ENCODE measurements at regions not wholly inside any gene's neighbourhood (a gene's known extent, or its start where the extent isn't known, plus 50 kb on each side); places are given as distances from the start of the nearest gene placed in this dataset.

DNA sequence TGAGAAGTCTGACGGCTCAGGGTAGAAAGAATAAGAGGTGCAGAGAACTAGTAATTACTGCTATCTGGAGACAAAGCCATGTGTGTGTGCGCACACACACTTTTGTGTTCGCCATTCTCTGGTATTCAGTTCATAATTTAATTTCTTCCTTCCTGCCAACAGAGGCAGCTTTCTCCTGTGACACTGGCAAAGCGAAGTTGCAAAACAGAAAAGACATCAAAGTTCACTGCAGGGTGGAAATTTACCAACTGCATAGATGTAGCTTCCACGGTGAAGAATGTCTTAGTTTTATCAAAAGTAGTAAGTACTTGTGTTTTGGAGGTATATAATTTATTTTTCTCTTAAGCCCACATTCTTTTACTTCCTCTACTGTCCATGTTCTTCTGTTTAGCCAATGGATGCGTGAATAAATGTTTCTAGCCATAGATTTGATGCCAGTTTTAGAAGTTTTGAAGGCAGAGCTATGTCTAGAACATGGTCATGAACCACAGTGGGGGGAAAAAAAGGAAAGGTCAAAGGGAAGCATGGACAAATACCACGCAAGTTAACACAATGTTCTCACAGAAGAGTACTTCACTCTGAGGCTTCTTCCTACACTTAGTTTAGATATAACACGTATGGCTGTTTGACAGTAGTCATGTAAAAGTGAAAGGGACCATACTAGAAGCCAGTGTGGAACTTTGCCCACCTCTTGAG, 536.5 kb upstream of the GRIA1 start:
- no peak for FAIRE-seq
- no peak for DNase-seq (ENCODE audit: extremely low spot score, insufficient read length, low read depth)

DNA sequence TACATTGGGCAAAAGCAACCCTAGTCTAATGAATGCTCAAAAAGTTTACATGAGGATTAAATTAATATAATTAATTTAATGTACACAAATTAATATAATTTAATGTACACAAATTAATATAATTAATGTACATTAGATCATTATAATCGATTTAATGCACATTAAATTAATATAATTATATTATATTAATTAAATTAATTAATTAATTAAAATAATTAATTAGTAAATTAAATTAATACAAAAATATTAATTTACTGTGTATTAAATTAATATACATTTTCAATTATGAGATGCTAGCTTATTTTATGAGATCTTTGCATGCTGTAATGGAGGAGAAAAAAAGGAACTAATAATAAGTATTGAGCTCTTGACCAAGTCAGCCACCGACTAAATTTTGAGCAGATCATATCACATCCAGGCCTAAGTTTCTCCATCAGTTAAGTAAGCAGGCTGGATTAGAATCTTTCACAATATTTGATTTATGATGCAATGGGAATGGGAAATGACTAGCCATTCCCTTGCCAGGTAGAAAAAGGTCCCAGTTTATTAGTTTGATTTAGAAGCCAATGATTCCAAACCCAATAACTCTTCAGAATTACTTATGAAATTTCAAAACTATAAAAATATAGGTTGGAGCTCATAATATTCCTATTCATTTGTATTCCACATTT, 533.4 kb upstream of the GRIA1 start:
- DNase-seq (ENCODE audit: extremely low spot score, insufficient read length, low read depth) (no peak), FAIRE-seq (no peak)

DNA sequence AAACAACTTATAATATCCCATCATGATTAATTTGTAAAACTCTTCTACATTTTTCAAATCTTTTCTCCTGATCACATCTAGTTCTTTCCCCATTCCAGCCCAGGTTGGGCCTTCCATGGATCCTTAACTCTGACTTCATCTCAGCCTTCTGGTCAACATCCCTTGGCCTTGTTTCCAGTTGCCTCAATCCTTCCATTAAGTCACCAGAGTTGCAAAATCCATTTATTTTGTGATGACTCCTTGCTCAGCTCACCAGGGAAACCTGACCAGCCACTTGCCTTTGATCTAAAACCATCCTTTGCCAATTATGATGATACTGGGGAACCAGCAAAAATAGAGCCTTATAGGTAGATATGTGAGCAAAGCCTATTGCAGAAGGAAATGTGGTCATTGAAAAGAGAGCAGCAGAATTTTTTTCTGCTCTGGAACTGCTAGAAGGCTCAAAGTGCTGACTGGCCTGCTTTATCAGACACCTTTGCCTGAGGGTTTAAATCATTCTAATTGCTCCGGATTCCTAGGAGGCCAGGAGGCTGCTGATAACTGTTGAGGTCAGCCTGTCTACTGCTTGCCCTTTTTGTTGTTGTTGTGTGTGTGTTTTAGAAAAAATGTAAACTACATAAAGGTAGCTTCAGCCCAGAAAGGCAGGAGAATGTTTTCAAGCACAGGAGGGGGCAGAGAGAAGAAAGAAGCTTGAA, 512.2 kb upstream of the GRIA1 start:
- FAIRE-seq (no peak), DNase-seq (ENCODE audit: extremely low spot score, insufficient read length, low read depth) (no peak)

DNA sequence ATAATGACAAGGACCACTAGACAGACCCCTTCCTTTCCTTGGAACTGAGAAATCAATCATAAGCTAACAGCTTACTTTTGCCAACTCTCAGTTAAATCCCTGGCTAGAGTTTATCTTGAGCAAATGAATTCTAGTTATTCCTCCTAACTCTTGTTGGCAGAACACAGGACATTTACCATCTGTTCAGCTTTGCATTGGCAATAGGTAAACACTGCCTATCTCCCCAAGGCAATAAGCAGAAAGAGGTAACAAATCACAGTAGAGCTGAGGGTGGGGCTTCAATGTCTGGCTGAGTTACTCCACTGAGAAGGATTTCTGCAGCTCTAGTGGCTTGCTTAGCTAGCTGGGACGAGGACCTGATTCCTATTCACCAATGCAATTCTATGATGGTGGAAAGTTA, 503.3 kb upstream of the GRIA1 start:
- FAIRE-seq = no peak
- DNase-seq (ENCODE audit: extremely low spot score, insufficient read length, low read depth) = no peak

DNA sequence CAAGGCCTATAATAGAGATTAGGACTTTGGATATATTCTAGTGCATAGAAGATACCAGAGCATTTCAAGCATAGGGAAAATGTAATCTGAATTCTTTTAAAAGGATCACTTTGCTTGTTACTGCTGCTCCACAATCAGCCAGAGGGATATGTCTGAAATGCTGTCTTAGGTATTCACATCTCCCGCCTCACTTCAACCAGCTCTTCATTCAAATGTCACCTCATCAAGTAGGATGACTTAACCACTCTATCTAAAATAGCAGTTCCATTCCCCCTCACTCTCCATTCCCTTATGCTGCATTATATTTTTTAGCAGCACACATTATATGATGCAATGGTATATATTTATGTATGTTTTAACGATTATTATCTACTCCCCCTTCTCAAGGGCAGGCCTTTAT, 500.3 kb upstream of the GRIA1 start:
- no peak for DNase-seq (ENCODE audit: extremely low spot score, insufficient read length, low read depth)
- FAIRE-seq = no peak

DNA sequence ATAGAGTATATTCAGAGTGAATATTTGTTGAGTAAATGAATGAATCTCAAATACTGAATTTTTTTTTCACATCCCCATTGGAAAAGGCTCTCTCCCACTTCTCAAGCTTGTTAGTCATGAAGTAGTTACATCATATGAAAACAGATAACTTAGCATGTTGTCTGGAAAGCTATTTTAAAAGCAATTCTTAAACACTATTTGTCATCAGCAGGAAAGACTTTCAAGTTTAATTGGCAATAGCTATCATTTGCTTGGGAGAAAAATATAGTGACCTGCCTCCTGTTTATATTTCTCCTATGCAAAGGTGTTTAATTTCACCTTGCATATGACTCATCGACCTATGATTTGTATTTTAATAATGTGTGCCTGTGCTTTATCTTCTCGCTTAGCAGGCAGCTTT, 499.8 kb upstream of the GRIA1 start:
- DNase-seq (ENCODE audit: extremely low spot score, insufficient read length, low read depth) = no peak
- FAIRE-seq = no peak

DNA sequence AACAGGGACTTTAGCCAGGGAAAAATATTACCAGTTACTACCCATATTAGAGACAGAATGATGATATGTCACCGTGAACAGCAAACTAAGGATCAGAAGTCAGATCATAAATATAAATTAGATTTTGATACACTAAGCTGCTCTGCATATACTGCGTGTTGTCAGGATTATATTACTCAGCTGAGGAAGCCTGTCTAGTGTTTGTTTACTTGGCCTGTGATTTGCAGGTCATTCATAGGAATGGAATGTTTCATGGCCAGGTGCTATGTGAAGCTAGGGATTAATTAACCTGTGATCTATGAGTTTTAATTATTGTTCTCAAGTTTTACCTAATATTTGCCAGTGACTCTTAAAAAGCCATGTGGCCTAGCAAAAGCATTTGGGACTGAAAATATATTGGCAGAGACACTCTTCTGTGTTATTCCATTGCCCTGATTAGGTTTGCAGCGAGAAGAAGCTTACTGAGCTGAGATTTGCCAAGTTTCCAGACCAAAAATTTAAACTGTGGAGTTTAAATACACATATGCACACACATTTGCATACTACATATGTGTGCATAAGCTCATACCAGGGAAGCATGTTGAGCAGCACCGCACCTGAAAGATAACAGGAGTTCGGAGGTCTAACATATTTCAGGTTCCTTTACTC, 496.3 kb upstream of the GRIA1 start:
- no peak for FAIRE-seq
- DNase-seq (ENCODE audit: extremely low spot score, insufficient read length, low read depth) = no peak

DNA sequence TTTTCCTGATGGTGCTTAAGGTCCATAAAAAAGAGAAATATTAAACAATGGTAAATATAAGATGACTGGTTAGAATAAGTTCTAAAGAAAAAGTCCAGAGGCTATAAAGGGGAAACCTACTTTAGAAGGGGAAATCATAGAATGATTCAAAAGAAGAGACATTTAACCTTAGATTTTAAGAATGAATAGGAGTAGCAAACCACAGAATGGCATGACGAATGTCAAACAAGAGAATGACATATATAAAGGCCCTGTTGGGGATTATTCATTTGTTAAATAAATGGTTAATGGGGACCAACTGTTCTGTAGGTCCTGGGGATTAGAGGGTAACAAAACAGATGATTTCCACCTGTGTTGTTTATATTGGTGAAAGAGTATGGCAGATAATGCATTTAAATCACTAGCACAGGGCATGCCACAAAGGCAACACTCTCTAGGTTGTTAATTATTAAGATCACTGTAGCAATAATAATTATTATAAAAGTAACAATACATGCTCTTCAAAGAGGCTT, 495.2 kb upstream of the GRIA1 start:
- DNase-seq (ENCODE audit: extremely low spot score, insufficient read length, low read depth) = no peak
- no peak for FAIRE-seq

DNA sequence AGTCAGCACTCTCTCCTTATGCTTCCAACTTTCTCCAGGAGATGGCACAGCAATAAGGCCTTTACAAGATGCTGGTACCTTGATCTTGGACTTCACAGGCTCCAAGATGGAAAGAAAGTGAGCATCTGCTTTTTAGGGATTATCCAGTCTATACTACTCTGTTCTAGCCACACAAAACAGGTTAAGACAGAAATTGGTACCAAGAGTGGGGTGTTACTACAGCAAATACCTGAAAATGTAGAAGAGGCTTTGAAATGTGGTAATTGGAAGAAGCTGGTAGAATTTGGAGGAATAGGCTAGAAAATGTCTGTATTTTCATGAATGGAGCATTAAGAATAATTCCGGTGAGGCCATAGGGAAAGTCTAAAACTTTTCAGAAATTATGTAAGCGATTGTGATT, 484.8 kb upstream of the GRIA1 start:
- FAIRE-seq (no peak), DNase-seq (ENCODE audit: extremely low spot score, insufficient read length, low read depth) (no peak)

DNA sequence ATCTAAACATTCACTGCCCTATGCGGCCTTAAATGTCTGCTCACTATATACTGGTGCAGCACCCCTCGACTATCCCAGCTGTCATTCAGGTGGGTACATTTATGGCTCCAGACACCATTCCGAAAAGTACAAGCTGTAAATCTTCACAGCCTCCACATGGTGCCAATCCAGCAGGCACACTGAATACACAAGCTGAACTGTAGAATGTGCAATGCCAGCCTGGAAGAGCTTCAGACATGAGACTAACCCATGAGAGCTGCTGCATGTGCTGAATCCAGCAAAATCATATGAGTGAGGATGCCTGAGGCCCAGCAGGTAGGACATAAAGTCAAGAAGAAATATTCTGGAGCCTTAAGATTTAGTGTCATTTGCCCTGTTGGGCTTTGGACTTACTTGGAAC, 483.8 kb upstream of the GRIA1 start:
- no peak for FAIRE-seq

DNA sequence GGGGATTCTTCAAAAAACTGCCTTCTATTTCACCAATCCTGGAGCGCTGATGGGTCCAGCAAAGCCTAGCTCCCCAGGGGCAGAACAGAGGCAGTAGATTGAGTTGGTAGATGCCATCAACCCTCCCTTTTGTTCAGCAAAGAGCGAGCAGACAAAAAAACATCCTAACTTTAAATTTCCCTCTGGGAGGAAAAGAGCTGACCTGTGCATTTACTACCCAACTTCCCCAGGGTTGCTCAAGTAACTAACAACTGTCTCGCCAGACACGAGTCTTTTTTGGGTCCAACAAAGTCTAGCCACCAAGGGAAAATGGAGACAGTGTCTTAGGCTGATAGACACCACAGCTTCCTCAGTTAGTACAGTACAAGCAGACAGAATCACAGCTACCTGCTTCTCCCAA, 476.3 kb upstream of the GRIA1 start:
- no peak for FAIRE-seq

More for the DNA sequence above, 483.8 kb upstream of the GRIA1 start:
- no peak for DNase-seq (ENCODE audit: extremely low spot score, insufficient read length, low read depth)

DNA sequence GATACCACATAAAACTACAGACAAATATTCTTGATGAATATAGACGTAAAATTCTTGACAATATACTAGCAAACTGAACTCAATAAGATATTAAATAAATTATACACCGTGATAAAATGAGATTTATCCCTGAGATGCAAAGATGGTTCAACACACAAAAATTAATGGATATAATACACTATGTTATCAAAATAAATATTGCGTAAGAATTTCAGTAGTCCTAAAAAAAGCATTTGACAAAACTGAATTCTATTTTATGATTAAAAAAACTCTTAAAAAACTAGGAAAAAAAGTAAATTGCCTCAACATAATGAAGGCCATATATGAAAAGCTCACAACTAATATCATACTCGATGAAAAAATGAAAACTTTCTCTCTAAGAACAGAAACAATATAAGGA, 472.3 kb upstream of the GRIA1 start:
- DNase-seq (ENCODE audit: extremely low spot score, insufficient read length, low read depth) (no peak), FAIRE-seq (no peak)

More for the DNA sequence above, 476.3 kb upstream of the GRIA1 start:
- no peak for DNase-seq (ENCODE audit: extremely low spot score, insufficient read length, low read depth)

DNA sequence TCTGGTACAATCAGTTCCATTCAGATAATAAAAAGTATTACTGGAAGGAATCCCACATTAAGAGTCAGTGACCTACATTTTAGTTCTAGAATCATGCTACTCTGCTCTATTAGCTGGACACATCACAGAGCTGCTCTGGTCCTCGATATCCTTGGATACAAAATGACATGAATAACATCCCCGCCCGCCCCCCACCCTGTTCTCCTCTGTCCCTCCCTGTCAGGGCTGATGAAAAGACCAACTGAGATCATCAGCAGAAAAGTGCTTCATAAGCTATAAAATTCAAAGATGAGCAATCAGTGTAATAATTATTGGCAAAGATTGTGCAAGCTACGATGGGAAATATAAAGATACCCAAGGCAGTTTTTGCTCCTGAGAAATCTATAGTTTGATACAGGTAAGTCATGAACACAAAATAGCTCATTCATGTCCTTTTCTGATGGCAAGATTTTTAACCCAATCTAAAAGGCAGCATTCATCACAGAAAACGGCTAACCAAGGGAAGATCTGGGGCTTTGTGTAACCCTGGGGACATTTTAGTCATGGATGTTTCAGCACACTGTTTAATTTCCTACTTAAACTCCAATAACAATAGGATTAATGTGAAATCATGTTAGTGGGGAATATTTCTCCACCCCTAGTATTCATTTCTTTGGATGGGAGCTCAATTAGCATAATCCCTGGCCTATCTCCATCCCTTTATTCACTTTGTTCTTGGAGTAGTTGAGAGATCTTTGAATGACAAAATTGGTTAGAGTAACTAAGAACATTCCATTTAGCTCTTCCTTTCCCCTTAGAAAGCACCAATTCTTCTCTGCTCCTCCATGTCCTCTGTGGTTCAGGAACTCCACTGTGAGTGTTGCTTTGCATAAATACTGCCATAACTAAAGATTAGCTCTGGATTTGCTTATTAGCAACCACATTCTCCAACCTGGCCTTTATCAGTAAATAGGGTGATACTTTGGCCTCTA, 459.4 kb upstream of the GRIA1 start:
- DNase-seq (ENCODE audit: extremely low spot score, insufficient read length, low read depth) (no peak), FAIRE-seq (no peak)

DNA sequence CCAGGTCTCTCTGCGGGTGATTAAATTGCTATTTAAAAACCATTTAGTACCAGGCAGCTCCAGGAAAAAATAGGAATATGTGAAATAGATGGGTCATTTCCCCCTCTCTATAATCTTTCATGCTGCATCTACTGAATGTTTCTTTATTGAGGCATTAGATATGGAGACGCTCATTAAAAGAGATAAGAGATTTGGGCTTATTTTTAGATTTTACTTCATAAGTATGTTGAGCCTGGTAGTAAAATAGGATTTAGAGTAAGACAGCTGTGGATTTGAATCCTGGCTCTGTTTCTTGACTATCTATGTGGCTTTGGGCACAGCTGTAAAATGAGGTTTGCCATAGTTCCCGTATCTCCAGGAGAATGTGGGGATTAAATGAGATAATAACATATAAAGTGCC, 451.0 kb upstream of the GRIA1 start:
- DNase-seq (ENCODE audit: extremely low spot score, insufficient read length, low read depth) = no peak
- no peak for FAIRE-seq

DNA sequence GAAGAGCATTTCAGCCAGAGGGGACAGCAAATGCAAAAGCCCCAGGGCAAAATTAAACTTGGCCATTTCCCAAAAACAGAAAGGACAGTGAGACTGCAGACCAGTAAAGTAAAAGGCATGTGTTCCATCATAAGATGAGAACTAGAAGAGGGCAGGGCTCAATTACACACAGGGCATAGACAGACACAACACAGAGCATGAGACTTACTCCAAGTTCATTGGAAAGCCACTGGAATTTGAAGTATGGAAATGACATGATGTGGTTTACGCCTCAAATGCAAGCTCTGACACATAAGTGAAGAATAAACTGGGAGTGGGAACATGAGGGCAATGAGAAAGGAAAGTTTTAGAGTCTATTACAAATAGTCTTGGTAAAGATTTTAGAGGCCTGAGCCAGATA, 446.6 kb upstream of the GRIA1 start:
- DNase-seq (ENCODE audit: extremely low spot score, insufficient read length, low read depth) = no peak
- FAIRE-seq = no peak

DNA sequence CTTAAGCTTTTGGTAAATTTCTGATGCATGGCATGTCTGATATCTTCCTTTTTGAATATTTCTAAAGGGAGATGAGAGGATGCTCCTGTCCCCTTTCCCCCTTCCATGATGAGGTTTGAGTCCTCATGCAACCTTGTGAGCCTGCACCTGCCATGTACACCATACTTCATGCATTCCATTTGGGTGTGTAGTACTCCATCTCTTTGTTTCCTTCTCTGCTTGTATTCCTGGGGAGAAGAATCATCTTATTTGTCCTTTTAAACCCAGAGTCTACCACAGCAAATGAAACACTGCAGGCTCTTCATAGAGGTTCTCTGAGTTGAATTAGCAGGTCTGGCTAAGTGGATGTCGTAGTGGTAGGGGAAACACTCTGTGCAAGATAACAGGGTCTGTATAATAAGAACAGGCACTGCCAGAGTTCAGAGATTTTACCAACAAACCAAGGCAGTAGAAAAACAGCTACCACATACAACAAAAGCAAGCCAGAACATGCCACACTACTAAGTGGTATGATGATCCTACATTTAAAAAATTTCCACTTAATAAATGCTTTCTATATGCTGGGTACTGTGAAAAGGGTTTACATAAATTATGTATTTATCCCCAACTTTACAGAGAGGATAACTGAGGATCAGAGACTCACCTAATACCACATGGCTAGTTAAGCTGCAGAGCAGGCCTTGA, 439.8 kb upstream of the GRIA1 start:
- no peak for FAIRE-seq
- DNase-seq (ENCODE audit: extremely low spot score, insufficient read length, low read depth) = no peak

DNA sequence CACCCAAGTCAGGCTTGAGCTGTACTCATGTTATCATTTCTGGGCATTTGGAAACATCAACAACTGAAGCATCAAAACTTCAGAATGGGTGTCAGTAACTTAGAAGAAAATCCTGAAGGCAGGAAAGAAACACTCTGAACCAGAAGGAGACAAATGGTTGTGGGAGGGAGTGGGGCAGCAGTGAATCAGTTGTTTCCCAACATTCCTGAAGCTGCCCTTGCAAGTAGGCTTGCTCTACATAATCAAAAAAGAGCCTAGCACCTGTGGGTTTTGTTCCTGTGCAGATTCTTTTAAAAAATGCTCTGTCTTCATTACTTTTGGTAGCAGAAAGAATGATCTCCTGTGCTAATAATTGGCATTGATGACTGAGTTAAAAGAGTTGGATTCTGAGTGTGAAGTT, 424.2 kb upstream of the GRIA1 start:
- DNase-seq (ENCODE audit: extremely low spot score, insufficient read length, low read depth) (no peak), FAIRE-seq (no peak)

DNA sequence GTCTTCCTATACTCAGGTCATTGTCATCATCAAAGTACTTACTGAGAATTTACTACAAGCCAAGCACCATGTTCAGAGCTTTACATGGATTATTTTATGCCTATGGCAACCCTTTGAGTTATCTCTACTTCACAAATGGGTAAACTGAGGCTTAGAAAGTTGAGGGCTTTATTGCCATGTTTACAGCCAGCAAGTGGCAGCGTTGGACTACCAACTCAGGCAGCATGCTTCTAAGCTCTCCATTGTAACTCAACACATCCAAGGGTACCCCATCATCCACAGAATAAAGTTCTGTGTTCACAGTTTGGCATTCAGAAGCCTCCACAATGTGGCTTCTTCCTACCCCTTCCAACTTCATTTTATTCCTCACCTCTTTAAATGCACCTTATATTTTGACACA, 422.6 kb upstream of the GRIA1 start:
- no peak for FAIRE-seq

DNA sequence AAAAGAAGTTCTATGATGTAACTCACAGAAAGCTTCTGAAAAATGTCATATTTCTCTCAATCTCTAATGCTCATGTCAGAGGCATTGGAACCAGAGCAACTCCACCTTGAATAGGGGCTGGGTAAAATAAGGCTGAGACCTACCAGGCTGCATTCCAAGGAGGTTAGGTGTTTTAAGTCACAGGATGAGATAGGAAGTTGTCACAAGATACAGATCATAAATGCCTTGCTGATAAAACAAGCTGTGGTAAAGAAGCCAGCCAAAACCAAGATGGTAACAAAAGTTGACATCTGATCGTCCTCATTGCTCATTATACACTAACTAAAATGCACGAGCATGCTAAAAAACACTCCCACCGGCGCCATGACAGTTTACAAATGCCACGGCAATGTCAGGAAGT, 411.1 kb upstream of the GRIA1 start:
- DNase-seq (ENCODE audit: extremely low spot score, insufficient read length, low read depth) (no peak), FAIRE-seq (no peak)

More for the DNA sequence above, 422.6 kb upstream of the GRIA1 start:
- DNase-seq (ENCODE audit: extremely low spot score, insufficient read length, low read depth) = no peak

All from GM18507 (cell line).